HG03378 (cell line): ENCODE measurements at regions not wholly inside any gene's neighbourhood (a gene's known extent, or its start where the extent isn't known, plus 50 kb on each side); places are given as distances from the start of the nearest gene placed in this dataset.
"Not testable (repeated sequence)": the region's sequence is repeated elsewhere in the genome, so short reads cannot be mapped to it uniquely, and the experiment has no call there.

Source experiments
- ATAC-seq: cut with Tn5 transposase; IDR thresholded peaks from one replicate; pipeline ENCODE4 v1.9.1; 2021; ENCODE audit warnings: mild to moderate bottlenecking, moderate library complexity; ENCODE audit not compliant: unreplicated experiment

- no peak for ATAC-seq
Observed at GRCh38 chr4:1531683-1532548, 125.7 kb upstream of the NKX1-1 start.

GRCh38 chr4:1530356-1530755, 124.1 kb upstream of the NKX1-1 start:
- no peak for ATAC-seq

GRCh38 chr4:1524761-1525160, 118.5 kb upstream of the NKX1-1 start:
- no peak for ATAC-seq

GRCh38 chr4:1523907-1524636, 117.8 kb upstream of the NKX1-1 start:
- ATAC-seq: no peak

- no peak for ATAC-seq
Observed at GRCh38 chr4:1523506-1523905, 117.3 kb upstream of the NKX1-1 start.

- no peak for ATAC-seq
Observed at GRCh38 chr4:1523033-1523432, 116.8 kb upstream of the NKX1-1 start.

- ATAC-seq: no peak
Observed at GRCh38 chr4:1522606-1523005, 116.4 kb upstream of the NKX1-1 start.

- no peak for ATAC-seq
Observed at GRCh38 chr4:1521821-1522361, 115.6 kb upstream of the NKX1-1 start.

- ATAC-seq: not testable (repeated sequence)
Observed at GRCh38 chr4:1520795-1521576, 114.7 kb upstream of the NKX1-1 start.

- ATAC-seq: no peak
Observed at GRCh38 chr4:1519787-1520661, 113.8 kb upstream of the NKX1-1 start.

- no peak for ATAC-seq
Observed at GRCh38 chr4:1518997-1519700, 112.9 kb upstream of the NKX1-1 start.

- ATAC-seq: no peak
Observed at GRCh38 chr4:1517592-1518411, 111.6 kb upstream of the NKX1-1 start.

GRCh38 chr4:1516881-1517480, 110.7 kb upstream of the NKX1-1 start:
- ATAC-seq: no peak

- no peak for ATAC-seq
Observed at GRCh38 chr4:1516261-1516660, 110.0 kb upstream of the NKX1-1 start.

- no peak for ATAC-seq
Observed at GRCh38 chr4:1515763-1516162, 109.5 kb upstream of the NKX1-1 start.

GRCh38 chr4:1515156-1515555, 108.9 kb upstream of the NKX1-1 start:
- ATAC-seq: no peak

- no peak for ATAC-seq
Observed at GRCh38 chr4:1514612-1515011, 108.4 kb upstream of the NKX1-1 start.

- ATAC-seq: no peak
Observed at GRCh38 chr4:1513936-1514483, 107.8 kb upstream of the NKX1-1 start.
